Fibroblast of skin of right quadriceps (primary cell): ENCODE measurements at regions not wholly inside any gene's neighbourhood (a gene's known extent, or its start where the extent isn't known, plus 50 kb on each side); places are given as distances from the start of the nearest gene placed in this dataset.
"Not testable (repeated sequence)": the region's sequence is repeated elsewhere in the genome, so short reads cannot be mapped to it uniquely, and the experiment has no call there.

Source experiments
- DNase-seq: peaks from one replicate; pipeline ENCODE4 v3.0.0-alpha.2; 2013

DNA sequence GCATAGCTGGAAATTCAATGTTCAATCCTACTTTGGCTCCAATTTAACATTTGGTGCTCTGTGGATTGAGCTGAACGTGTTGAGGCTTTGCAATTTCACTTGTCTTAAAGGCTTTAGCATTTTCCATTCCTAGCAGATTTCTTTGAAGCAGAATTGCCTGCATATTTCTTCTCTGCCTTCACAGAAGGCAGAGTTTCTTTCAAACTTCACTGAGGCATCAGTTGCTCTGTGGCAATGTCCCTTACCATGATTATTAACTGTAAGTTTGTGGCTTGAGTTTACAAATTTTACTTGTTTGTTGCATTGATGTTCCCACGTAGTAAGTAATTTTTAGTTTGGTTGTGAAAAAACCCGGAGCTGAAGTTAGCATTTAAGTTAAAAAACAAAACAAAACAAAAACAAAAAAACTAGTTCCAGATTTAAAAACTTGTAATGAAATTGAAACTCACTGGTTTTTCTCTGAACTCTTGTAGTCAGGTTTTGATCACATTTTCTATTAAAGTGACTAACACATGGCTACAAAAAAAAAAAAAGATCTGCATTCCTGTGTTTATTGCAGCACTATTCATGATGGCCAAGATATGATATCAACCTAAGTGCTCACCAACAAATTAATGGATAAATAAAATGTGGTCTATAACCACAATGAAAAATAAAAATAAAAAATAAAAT is 55.2 kb upstream of the UXS1 start:
- DNase-seq: not testable (repeated sequence)

DNA sequence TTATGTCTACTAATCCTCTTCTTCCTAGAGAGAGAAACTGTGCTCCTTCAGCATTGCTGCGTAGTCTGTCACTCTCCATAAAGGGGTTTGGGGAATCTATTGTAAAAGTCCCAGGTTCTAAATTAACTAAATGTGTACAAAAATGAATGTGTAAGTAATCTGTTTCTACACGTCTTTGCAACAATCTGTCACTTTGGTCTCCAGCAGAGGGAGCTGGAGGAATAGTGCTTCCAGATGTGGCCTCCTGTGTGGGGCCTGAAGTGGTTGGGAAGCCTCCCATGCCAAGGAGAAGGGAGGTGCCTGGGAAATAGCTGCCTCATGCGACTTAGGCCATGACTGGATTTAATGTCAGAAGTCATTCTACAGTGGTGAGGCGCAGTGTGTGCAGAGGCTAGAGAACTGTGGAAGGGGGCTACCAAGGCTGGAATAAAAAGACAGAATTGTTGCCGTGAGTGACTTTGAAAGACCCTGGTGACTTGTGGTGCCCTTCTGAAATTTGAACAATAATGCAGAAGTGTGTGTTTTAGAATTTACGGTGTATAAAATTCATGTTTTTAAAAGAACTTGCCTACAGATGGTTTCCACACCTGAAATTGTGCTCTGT is 54.5 kb upstream of the UXS1 start:
- not testable (repeated sequence) for DNase-seq
